Kidney (tissue), 13 donors: ENCODE measurements at regions not wholly inside any gene's neighbourhood (a gene's known extent, or its start where the extent isn't known, plus 50 kb on each side); places are given as distances from the start of the nearest gene placed in this dataset.
A peak's percentile ranks its signal among the peaks of the same experiment; 100 is the strongest.

Experiments used
- DNase-seq, 5 donors: peaks; one replicate each; pipeline ENCODE4 v3.0.0-alpha.2; 2013 to 2020
- FAIRE-seq: peaks from 2 replicates; lab custom pipeline; 2012; peaks lifted over from hg19 to GRCh38; lab: Jason Lieb, UNC
- H3K27ac ChIP-seq, 2 donors: one replicate each; pipeline ENCODE4 v1.7.0; 2013; ENCODE audit warnings: low read depth in 2 of 2, low read length in 2 of 2, inconsistent platforms in 1 of 2
- H3K27me3 ChIP-seq: one replicate; pipeline ENCODE4 v1.7.1; 2013; ENCODE audit warnings: low read length, inconsistent platforms; ENCODE audit not compliant: control insufficient read depth, insufficient read depth
- H3K36me3 ChIP-seq, 3 donors: one replicate each; pipeline versions ENCODE4 v1.7.0 to v1.7.1; 2013; ENCODE audit warnings: low read length in 3 of 3, control low read depth in 1 of 3, inconsistent platforms in 1 of 3; ENCODE audit not compliant: insufficient read depth in 3 of 3, control insufficient read depth in 2 of 3
- H3K4me1 ChIP-seq, 3 donors: one replicate each; pipeline versions ENCODE4 v1.7.0 to v1.7.1; 2013; ENCODE audit warnings: low read length in 3 of 3, inconsistent platforms in 1 of 3, low read depth in 1 of 3; ENCODE audit not compliant: control insufficient read depth in 2 of 3, insufficient read depth in 2 of 3
- H3K4me3 ChIP-seq, 3 donors: one replicate each; pipeline versions ENCODE4 v1.7.0 to v1.8.1; 2013; ENCODE audit warnings: low read length in 3 of 3, control low read depth in 1 of 3, inconsistent platforms in 1 of 3
- H3K9ac ChIP-seq, 3 donors: one replicate each; pipeline versions ENCODE4 v1.7.0 to v1.7.1; 2013; ENCODE audit warnings: low read length in 3 of 3, control low read depth in 1 of 3, inconsistent platforms in 1 of 3
- H3K9me3 ChIP-seq, 3 donors: one replicate each; pipeline versions ENCODE4 v1.7.0 to v1.7.1; 2013; ENCODE audit warnings: low read length in 3 of 3, control low read depth in 1 of 3, inconsistent platforms in 1 of 3; ENCODE audit not compliant: control insufficient read depth in 2 of 3, insufficient read depth in 1 of 3
- intact Hi-C: fragments of 100-400 bp; cut with DNase I; formaldehyde crosslinking; loops from one replicate; pipeline ENCODE4 v1.11.1; 2022
- TF ChIP-seq, protein P1 (sequence below): IDR thresholded peaks from 3 replicates; pipeline ENCODE4 v1.5.1; 2012; ENCODE audit warnings: mild to moderate bottlenecking, moderate library complexity, borderline replicate concordance; ENCODE audit not compliant: insufficient read depth; ENCODE audit errors: extremely low read depth
- donor health status: control.
- donor health status: control.
- donor health status: control.
- donor health status: control.
- donor health status: control.
- donor health status: DM: yes; HTN: yes; CAD: no.
- donor health status: Normal renal cell carcinoma (clear cell type).

DNA sequence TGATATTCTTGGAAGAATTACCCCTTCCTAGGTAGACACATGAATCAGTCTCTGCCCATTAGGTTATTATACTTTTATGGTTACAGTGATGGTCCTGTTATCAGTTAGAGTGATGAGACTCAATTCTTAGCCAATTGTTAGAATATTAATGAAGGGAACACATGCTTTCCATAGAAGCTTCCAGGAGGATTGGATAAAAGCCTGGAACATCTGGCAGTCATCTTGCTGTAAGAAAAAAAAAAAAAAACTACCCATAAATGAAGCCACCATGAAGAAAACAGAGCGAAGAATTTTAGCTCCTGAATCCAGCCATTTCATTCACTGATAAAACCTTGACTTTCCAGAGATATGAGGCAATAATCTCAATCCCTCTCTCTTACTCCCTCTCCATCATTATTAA lies 262.5 kb upstream of the GRIN3A start:
- no peaks in the 10 kb centered on the region for H3K36me3 ChIP-seq
- H3K4me1 ChIP-seq: no peaks in the 10 kb centered on the region
- no peak overlapping the region for H3K9ac ChIP-seq
- no peaks in the 10 kb centered on the region for H3K27me3 ChIP-seq
- TF ChIP-seq, protein P1, sequence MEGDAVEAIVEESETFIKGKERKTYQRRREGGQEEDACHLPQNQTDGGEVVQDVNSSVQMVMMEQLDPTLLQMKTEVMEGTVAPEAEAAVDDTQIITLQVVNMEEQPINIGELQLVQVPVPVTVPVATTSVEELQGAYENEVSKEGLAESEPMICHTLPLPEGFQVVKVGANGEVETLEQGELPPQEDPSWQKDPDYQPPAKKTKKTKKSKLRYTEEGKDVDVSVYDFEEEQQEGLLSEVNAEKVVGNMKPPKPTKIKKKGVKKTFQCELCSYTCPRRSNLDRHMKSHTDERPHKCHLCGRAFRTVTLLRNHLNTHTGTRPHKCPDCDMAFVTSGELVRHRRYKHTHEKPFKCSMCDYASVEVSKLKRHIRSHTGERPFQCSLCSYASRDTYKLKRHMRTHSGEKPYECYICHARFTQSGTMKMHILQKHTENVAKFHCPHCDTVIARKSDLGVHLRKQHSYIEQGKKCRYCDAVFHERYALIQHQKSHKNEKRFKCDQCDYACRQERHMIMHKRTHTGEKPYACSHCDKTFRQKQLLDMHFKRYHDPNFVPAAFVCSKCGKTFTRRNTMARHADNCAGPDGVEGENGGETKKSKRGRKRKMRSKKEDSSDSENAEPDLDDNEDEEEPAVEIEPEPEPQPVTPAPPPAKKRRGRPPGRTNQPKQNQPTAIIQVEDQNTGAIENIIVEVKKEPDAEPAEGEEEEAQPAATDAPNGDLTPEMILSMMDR: no peak
- no peak overlapping the region for H3K27ac ChIP-seq
- FAIRE-seq: no peak
- intact Hi-C loops: no loop called here
- no peak overlapping the region for H3K4me3 ChIP-seq
- no peak for DNase-seq
- no peaks in the 10 kb centered on the region for H3K9me3 ChIP-seq

DNA sequence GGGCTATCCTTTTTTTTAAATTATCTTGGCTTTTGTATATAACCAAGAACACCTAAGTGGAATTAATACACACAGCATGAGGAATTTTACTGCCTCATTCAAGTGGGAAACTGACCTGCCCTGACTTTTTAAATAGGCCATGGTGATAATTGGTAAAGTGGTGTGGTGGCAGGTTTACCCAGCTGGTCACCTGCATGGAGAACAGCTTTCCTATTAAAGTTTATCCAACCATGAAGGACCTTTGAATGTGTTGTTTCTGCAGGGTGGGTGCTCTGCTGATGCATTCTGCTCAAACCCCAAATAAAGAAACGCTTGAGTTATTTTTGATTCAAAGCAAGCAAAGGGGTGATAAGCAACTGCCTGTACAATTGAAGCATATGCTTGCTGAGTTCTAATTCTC lies 261.0 kb upstream of the GRIN3A start:
- FAIRE-seq: no peak
- Histone ChIP-seq H3K4me3 (no peak overlapping the region), H3K36me3 (no peaks in the 10 kb centered on the region), H3K9me3 (no peaks in the 10 kb centered on the region), H3K27ac (no peak overlapping the region), H3K4me1 (no peaks in the 10 kb centered on the region), H3K27me3 (no peaks in the 10 kb centered on the region), H3K9ac (no peak overlapping the region)
- peak in 3 of 5 donors; percentile 9 to 35 (median 27) for DNase-seq
- TF ChIP-seq, protein P1: no peak
- intact Hi-C loops: no loop called here

DNA sequence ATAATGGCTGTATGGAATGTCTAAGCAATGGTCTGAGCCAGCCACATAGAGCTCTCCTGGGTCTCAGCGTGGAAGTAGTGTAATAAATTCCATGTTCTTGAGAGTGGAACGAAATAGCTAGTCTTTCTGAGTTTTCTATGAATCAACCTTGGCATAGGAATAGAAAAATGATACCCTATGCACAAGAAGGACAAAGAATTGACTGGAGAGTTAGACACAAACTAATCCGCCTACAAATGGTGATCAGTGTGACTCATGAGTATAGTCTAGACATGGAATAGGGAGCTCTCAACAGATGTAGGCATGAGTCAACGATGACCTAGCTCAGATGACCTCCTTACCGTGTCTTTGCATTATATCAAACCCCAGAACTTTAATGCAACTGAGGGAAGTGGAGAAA lies 256.8 kb upstream of the GRIN3A start:
- Histone ChIP-seq H3K27me3 (no peaks in the 10 kb centered on the region), H3K27ac (no peak overlapping the region), H3K4me1 (no peaks in the 10 kb centered on the region), H3K36me3 (no peaks in the 10 kb centered on the region), H3K9ac (no peak overlapping the region), H3K9me3 (no peaks in the 10 kb centered on the region), H3K4me3 (no peak overlapping the region)
- DNase-seq (no peak), FAIRE-seq (no peak)
- TF ChIP-seq, protein P1: no peak
- intact Hi-C loops: no loop called here

DNA sequence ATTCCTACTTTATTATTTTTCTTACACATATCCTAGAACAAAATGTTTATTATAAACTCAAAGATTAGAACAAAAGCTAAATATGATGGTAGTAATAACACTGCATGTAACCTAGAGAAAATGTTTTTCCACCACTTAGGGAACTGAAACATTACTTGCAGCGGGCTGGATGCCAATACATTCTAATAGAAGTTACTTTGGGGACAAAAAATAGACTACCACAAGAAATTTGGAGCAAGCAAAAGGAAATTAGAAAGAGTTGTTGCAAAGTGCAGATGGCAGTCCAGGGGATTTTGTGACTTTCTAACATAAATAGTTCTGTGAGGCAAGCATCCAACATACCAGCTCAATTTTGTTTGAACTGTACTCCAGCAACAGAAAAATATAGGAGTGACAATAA lies 255.3 kb upstream of the GRIN3A start:
- H3K9ac ChIP-seq: no peak overlapping the region
- H3K27ac ChIP-seq: no peak overlapping the region
- H3K4me1 ChIP-seq: no peaks in the 10 kb centered on the region
- H3K36me3 ChIP-seq: no peaks in the 10 kb centered on the region
- TF ChIP-seq, protein P1: no peak
- H3K9me3 ChIP-seq: no peaks in the 10 kb centered on the region
- DNase-seq (no peak), FAIRE-seq (no peak)
- H3K4me3 ChIP-seq: no peak overlapping the region
- H3K27me3 ChIP-seq: no peaks in the 10 kb centered on the region
- intact Hi-C loops: no loop called here
